ENCODE measurements at regions not wholly inside any gene's neighbourhood (a gene's known extent, or its start where the extent isn't known, plus 50 kb on each side); places are given as distances from the start of the nearest gene placed in this dataset.
A peak's percentile ranks its signal among the peaks of the same experiment; 100 is the strongest.
"Not testable (repeated sequence)": the region's sequence is repeated elsewhere in the genome, so short reads cannot be mapped to it uniquely, and the experiment has no call there.

DNA sequence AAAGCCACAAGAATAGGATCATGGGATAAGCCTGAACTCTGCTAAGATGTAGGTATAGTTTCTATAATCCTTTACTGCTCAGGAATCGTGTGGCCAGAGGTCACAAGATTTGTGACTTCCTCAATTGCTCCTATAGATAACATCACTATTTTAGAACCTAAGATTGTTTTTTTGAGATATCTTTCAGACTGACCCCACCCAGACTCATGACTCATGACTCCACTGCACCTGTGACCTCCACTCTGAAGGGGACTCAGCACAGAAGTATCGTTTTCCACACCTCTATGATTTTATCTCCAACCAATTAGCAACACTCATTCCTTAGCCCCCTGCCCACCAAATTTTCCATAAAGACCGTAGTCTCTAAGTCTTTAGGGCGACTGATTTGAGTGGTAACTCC is 124.5 kb upstream of the KCNK1 start:
- Histone ChIP-seq H3K27ac (no peak overlapping the region), H3K4me2 (no peak overlapping the region), H3K4me3 (no peak overlapping the region)

GRCh38 chr1:233490488-233490887 is 123.4 kb upstream of the KCNK1 start:
- Histone ChIP-seq H3K27me3 (no peaks in the 10 kb centered on the region), H3K36me3 (no peaks in the 10 kb centered on the region), H3K4me1 (peaks cover 9 to 25% (median 13%) of the 10 kb centered on the region in 10 experiments), H3K9ac (no peak overlapping the region), H4K20me1 (no peaks in the 10 kb centered on the region), H3K27ac (no peak overlapping the region), H3K9me3 (replicated peaks in 1 of 11) (peaks cover 17 to 31% (median 24%) of the 10 kb centered on the region in 11 experiments), H3K4me3 (no peak overlapping the region), H3K4me2 (no peak overlapping the region)
- TF ChIP-seq Cebpa-rat (IDR thresholded peaks at IDR 0.05): no peak

More for the DNA sequence above, 124.5 kb upstream of the KCNK1 start:
- Histone ChIP-seq H4K20me1 (no peaks in the 10 kb centered on the region), H3K4me1 (peaks cover 4 to 16% (median 7%) of the 10 kb centered on the region in 10 experiments), H3K36me3 (no peaks in the 10 kb centered on the region), H3K9me3 (replicated peaks in 1 of 11) (peaks cover 17 to 30% (median 22%) of the 10 kb centered on the region in 11 experiments), H3K27me3 (no peaks in the 10 kb centered on the region), H3K9ac (no peak overlapping the region)
- no peak for TF ChIP-seq Cebpa-rat (IDR thresholded peaks at IDR 0.05)

- H3K4me3 ChIP-seq: no peak overlapping the region
- no peak overlapping the region for H3K27ac ChIP-seq
- no peak for TF ChIP-seq Cebpa-rat (IDR thresholded peaks at IDR 0.05)
- peaks cover 9 to 37% (median 13%) of the 10 kb centered on the region in 10 experiments for H3K4me1 ChIP-seq
- no peaks in the 10 kb centered on the region for H3K36me3 ChIP-seq
- H3K9ac ChIP-seq: no peak overlapping the region
- H3K9me3 ChIP-seq (replicated peaks in 1 of 11): peaks cover 17 to 31% (median 26%) of the 10 kb centered on the region in 11 experiments
- H4K20me1 ChIP-seq: no peaks in the 10 kb centered on the region
- H3K27me3 ChIP-seq: no peaks in the 10 kb centered on the region
- no peak overlapping the region for H3K4me2 ChIP-seq
These were observed 121.8 kb upstream of the KCNK1 start for GRCh38 chr1:233491953-233492620.

DNA sequence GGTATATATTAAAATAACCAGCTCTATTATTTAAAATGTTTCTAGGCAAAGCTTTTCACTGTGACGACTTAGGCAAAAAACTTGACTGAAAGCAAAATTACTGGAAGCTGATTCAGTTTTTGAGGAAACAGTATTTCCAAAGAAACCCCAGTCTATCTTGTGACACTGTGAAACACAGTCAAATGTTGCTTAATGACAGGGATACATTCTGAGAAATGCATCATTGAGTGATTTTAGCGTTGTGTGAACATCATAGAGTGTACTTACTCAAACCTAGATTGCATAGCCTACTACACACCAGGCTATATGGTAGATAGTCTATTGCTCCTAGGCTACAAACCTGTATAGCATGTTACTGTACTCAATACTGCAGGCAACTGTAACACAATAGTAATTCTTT is 116.9 kb upstream of the KCNK1 start:
- Histone ChIP-seq H3K4me2 (peak overlapping the region in 2 of 11 experiments; percentile 59 to 72; a peak in 4 of 22 replicates), H3K9ac (peak overlapping the region in 2 of 11 experiments; percentile 62 to 80; a peak in 2 of 22 replicates), H3K27ac (peak overlapping the region in 3 of 11 experiments; percentile 57 to 93 (median 88); a peak in 6 of 22 replicates), H3K9me3 (replicated peaks in 1 of 11) (peaks cover 0 to 10% (median 4%) of the 10 kb centered on the region in 11 experiments; a peak in 4 of 22 replicates), H3K4me1 (peaks cover 9 to 60% (median 13%) of the 10 kb centered on the region in 10 experiments), H3K36me3 (no peaks in the 10 kb centered on the region), H3K4me3 (no peak overlapping the region), H3K27me3 (no peaks in the 10 kb centered on the region), H4K20me1 (no peaks in the 10 kb centered on the region)
- TF ChIP-seq Cebpa-rat (IDR thresholded peaks at IDR 0.05): peak in 1 of 11 experiments; percentile 58; a peak in 1 of 22 replicates

DNA sequence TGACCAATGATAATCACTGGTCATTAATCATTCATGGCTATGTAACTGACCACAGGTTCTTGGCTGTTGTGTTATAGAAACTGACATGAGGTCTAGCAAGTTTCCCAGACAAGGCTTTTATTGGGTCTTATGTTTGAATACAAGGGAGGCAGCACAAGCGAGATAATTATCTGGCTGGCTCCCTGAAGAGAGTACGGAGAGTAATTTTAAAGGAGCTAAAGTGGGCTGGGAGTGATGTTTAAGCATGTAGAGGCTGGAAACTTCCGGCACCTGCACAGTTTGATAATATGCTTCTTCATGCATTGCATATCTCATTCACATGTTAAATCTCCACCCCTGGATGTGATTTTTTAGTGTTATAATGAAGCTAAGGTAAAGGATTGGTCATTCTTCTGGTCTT is 116.2 kb upstream of the KCNK1 start:
- peak overlapping the region in 2 of 11 experiments; percentile 59 to 72; a peak in 4 of 22 replicates for H3K4me2 ChIP-seq
- no peaks in the 10 kb centered on the region for H4K20me1 ChIP-seq
- H3K4me1 ChIP-seq: peaks cover 9 to 60% (median 13%) of the 10 kb centered on the region in 10 experiments
- peaks cover 0 to 10% (median 4%) of the 10 kb centered on the region in 11 experiments; a peak in 4 of 22 replicates for H3K9me3 ChIP-seq (replicated peaks in 1 of 11)
- no peak for TF ChIP-seq Cebpa-rat (IDR thresholded peaks at IDR 0.05)
- H3K9ac ChIP-seq: peak overlapping the region in 2 of 11 experiments; percentile 62 to 79; a peak in 2 of 22 replicates
- no peaks in the 10 kb centered on the region for H3K27me3 ChIP-seq
- H3K27ac ChIP-seq: peak overlapping the region in 3 of 11 experiments; percentile 57 to 93 (median 88); a peak in 6 of 22 replicates
- H3K36me3 ChIP-seq: no peaks in the 10 kb centered on the region
- H3K4me3 ChIP-seq: no peak overlapping the region

GRCh38 chr1:233500106-233500505 is 113.8 kb upstream of the KCNK1 start:
- H4K20me1 ChIP-seq: no peaks in the 10 kb centered on the region
- H3K27ac ChIP-seq: no peak overlapping the region
- no peaks in the 10 kb centered on the region for H3K36me3 ChIP-seq
- no peak overlapping the region for H3K4me2 ChIP-seq
- H3K4me3 ChIP-seq: no peak overlapping the region
- peaks cover 0 to 12% (median 4%) of the 10 kb centered on the region in 11 experiments; a peak in 10 of 22 replicates for H3K9me3 ChIP-seq (replicated peaks in 1 of 11)
- no peak overlapping the region for H3K9ac ChIP-seq
- H3K4me1 ChIP-seq: peaks cover 0 to 43% (median 0%) of the 10 kb centered on the region in 10 experiments; a peak in 4 of 20 replicates
- no peak for TF ChIP-seq Cebpa-rat (IDR thresholded peaks at IDR 0.05)
- no peaks in the 10 kb centered on the region for H3K27me3 ChIP-seq

- H3K4me1 ChIP-seq: peaks cover 0 to 11% (median 0%) of the 10 kb centered on the region in 10 experiments; a peak in 3 of 20 replicates
- H3K9ac ChIP-seq: no peak overlapping the region
- H3K27ac ChIP-seq: no peak overlapping the region
- H4K20me1 ChIP-seq: no peaks in the 10 kb centered on the region
- no peak overlapping the region for H3K4me3 ChIP-seq
- no peak overlapping the region for H3K4me2 ChIP-seq
- TF ChIP-seq Cebpa-rat (IDR thresholded peaks at IDR 0.05): no peak
- no peaks in the 10 kb centered on the region for H3K27me3 ChIP-seq
- peaks cover 4 to 15% (median 9%) of the 10 kb centered on the region in 11 experiments; a peak in 12 of 22 replicates for H3K9me3 ChIP-seq (replicated peaks in 1 of 11)
- H3K36me3 ChIP-seq: no peaks in the 10 kb centered on the region
These were observed 110.4 kb upstream of the KCNK1 start for GRCh38 chr1:233503366-233503954.

GRCh38 chr1:233505130-233505529 is 108.8 kb upstream of the KCNK1 start:
- H3K36me3 ChIP-seq: no peaks in the 10 kb centered on the region
- H3K4me1 ChIP-seq: peaks cover 0 to 10% (median 0%) of the 10 kb centered on the region in 10 experiments; a peak in 4 of 20 replicates
- H4K20me1 ChIP-seq: no peaks in the 10 kb centered on the region
- H3K4me2 ChIP-seq: no peak overlapping the region
- peaks cover 4 to 15% (median 9%) of the 10 kb centered on the region in 11 experiments; a peak in 12 of 22 replicates for H3K9me3 ChIP-seq (replicated peaks in 1 of 11)
- no peaks in the 10 kb centered on the region for H3K27me3 ChIP-seq
- H3K4me3 ChIP-seq: no peak overlapping the region
- no peak overlapping the region for H3K27ac ChIP-seq
- TF ChIP-seq Cebpa-rat (IDR thresholded peaks at IDR 0.05): no peak
- H3K9ac ChIP-seq: no peak overlapping the region

- Histone ChIP-seq H3K4me1 (peaks cover 0 to 16% (median 1%) of the 10 kb centered on the region in 10 experiments; a peak in 8 of 20 replicates), H3K9me3 (replicated peaks in 1 of 11) (peaks cover 4 to 15% (median 9%) of the 10 kb centered on the region in 11 experiments; a peak in 12 of 22 replicates)
- H3K36me3 ChIP-seq, H3K4me3 ChIP-seq, H4K20me1 ChIP-seq, H3K27ac ChIP-seq, H3K4me2 ChIP-seq, H3K9ac ChIP-seq, H3K27me3 ChIP-seq: not testable (repeated sequence)
These were observed 108.0 kb upstream of the KCNK1 start for GRCh38 chr1:233505889-233506288.
